WI38 (cell line): ENCODE measurements at regions not wholly inside any gene's neighbourhood (a gene's known extent, or its start where the extent isn't known, plus 50 kb on each side); places are given as distances from the start of the nearest gene placed in this dataset.

Experiments
- H3K4me3 ChIP-seq: 2 replicates; pipeline ENCODE4 v1.5.1; 2011; ENCODE audit warnings: low read depth, mild to moderate bottlenecking, control low read depth, low read length
- TF ChIP-seq, protein P1 (sequence below): IDR thresholded peaks from 2 replicates; pipeline ENCODE4 v1.5.1; 2012; ENCODE audit warnings: low read depth, mild to moderate bottlenecking, control low read depth, low read length

DNA sequence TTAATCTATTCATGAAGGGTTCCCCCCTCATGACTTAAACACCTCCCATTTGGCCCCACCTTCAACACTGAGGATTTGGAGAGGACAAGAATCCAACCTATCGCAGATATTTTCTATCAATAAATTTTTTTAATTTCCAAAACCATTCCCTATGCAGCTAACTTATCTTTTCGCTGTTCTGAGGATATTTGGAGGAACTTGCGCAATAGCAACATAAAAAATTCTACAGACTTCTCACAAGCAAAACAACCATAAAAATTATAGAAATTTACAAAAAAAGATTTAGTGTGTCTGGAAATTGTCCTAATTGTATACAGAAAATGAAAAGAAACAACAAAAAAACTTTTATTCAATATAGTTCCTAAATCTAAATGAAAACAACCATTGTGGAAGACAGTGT, 1472.7 kb upstream of the ZEB2 start:
- TF ChIP-seq, protein P1, sequence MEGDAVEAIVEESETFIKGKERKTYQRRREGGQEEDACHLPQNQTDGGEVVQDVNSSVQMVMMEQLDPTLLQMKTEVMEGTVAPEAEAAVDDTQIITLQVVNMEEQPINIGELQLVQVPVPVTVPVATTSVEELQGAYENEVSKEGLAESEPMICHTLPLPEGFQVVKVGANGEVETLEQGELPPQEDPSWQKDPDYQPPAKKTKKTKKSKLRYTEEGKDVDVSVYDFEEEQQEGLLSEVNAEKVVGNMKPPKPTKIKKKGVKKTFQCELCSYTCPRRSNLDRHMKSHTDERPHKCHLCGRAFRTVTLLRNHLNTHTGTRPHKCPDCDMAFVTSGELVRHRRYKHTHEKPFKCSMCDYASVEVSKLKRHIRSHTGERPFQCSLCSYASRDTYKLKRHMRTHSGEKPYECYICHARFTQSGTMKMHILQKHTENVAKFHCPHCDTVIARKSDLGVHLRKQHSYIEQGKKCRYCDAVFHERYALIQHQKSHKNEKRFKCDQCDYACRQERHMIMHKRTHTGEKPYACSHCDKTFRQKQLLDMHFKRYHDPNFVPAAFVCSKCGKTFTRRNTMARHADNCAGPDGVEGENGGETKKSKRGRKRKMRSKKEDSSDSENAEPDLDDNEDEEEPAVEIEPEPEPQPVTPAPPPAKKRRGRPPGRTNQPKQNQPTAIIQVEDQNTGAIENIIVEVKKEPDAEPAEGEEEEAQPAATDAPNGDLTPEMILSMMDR = no peak
- H3K4me3 ChIP-seq = no peak overlapping the region

GRCh38 chr2:145987793-145988192, 1467.9 kb upstream of the ZEB2 start:
- no peak overlapping the region for H3K4me3 ChIP-seq
- TF ChIP-seq, protein P1 = no peak

DNA sequence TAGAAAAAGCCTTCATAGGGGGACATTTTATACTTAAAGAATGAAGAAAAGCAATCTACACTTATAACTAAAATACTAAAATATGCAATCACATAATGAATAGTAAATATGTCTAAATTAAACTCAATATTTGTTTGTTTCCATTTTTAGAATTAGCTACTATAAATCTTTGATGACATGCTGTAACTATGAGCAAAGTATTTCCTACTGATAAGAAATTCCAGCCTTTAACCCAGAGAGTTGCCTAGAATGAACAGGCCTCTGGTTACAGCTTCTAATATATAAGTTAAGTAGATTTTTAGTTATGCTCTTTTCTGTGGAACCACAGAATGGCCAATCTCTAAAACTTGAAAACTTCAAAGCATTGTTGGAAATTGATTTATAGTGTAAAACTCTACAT, 1465.6 kb upstream of the ZEB2 start:
- TF ChIP-seq, protein P1 = no peak
- H3K4me3 ChIP-seq = no peak overlapping the region

- no peak overlapping the region for H3K4me3 ChIP-seq
- TF ChIP-seq, protein P1 = no peak
Measured at GRCh38 chr2:145984580-145984979, 1464.7 kb upstream of the ZEB2 start.

DNA sequence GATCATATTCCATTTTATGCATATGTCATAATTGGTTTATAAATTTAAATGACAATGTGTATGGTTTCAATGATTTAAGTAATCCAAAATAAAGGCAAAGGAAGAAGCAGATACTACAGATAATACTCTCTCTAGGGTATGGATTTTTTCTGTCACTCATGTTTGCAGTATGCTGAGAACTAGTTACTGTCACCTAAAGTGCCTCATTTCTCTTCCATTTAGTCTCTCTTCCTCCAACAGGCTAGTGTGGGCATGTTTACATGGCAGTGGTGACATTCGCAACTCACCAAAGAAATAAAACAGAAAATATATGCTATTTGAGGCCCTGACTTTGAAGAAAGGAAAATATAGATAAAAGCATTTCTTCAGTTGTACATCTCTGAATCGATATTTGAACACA, 1460.4 kb upstream of the ZEB2 start:
- no peak overlapping the region for H3K4me3 ChIP-seq
- TF ChIP-seq, protein P1 = no peak

- TF ChIP-seq, protein P1 = no peak
- H3K4me3 ChIP-seq = no peak overlapping the region
Measured at GRCh38 chr2:145975406-145975805, 1455.5 kb upstream of the ZEB2 start.

GRCh38 chr2:145961846-145962245, 1441.9 kb upstream of the ZEB2 start:
- TF ChIP-seq, protein P1 = no peak
- no peak overlapping the region for H3K4me3 ChIP-seq
